ENCODE measurements at regions not wholly inside any gene's neighbourhood (a gene's known extent, or its start where the extent isn't known, plus 50 kb on each side); places are given as distances from the start of the nearest gene placed in this dataset.
A peak's percentile ranks its signal among the peaks of the same experiment; 100 is the strongest.

- FAIRE-seq = peak; percentile 68
- POLR2A ChIA-PET = no interaction called here
- TF ChIP-seq ZFP36 (IDR thresholded peaks at IDR 0.05; ENCODE audit: borderline replicate concordance, partially characterized antibody) (no peak), ZNF302 (CRISPR knock-in tag; IDR thresholded peaks at IDR 0.05) (no peak), PBX3 (IDR thresholded peaks at IDR 0.05) (no peak), RARB (CRISPR knock-in tag; IDR thresholded peaks at IDR 0.05) (no peak), KDM1A (IDR thresholded peaks at IDR 0.05; ENCODE audit: low read depth) (no peak), RCOR1 (IDR thresholded peaks at IDR 0.05; ENCODE audit: low read depth, low read length) (no peak), CBX8 (IDR thresholded peaks at IDR 0.05) (no peak), CEBPB (IDR thresholded peaks at IDR 0.05) (no peak), EHF (CRISPR knock-in tag; IDR thresholded peaks at IDR 0.05) (no peak), FOSB (CRISPR knock-in tag; IDR thresholded peaks at IDR 0.05) (no peak), CHD2 (IDR thresholded peaks at IDR 0.05; ENCODE audit: low read length, partially characterized antibody) (no peak), HDAC2 (IDR thresholded peaks at IDR 0.05) (no peak), NR3C1 (IDR thresholded peaks at IDR 0.05) (no peak), MYC (IDR thresholded peaks at IDR 0.05; ENCODE audit: borderline replicate concordance, low read length) (no peak)
Measured at GRCh38 chr5:40206030-40206429, 473.7 kb upstream of the PTGER4 start.

GRCh38 chr5:40204144-40204543, 475.6 kb upstream of the PTGER4 start:
- H3K4me2 ChIP-seq = no peak overlapping the region
- FAIRE-seq (no peak), ATAC-seq (no peak), DNase-seq (ENCODE audit: low read depth in 1 of 2, low spot score in 1 of 2) (no peak)
- ChIA-PET POLR2A (no interaction called here), CTCF (interaction anchor here (0.6 kb wide), 2 partner anchors 160 to 583 kb away, joined by 3 to 4 read pairs; no protein-coding TSS in a partner anchor)
- no peaks in the 10 kb centered on the region for H3K9me3 ChIP-seq
- H3K27ac ChIP-seq = no peak overlapping the region
- H3K4me1 ChIP-seq = no peaks in the 10 kb centered on the region
- H3K4me3 ChIP-seq = no peak overlapping the region
- no peak for TF ChIP-seq ATOH8 (CRISPR knock-in tag; IDR thresholded peaks at IDR 0.05; ENCODE audit: low read depth)
- no peak for TF ChIP-seq KDM5A (IDR thresholded peaks at IDR 0.05)
- TF ChIP-seq GATA3 (IDR thresholded peaks at IDR 0.05; ENCODE audit: borderline replicate concordance) = no peak
- no peak for TF ChIP-seq E2F6 (IDR thresholded peaks at IDR 0.05; ENCODE audit: borderline replicate concordance, low read depth)
- TF ChIP-seq ZNF302 (CRISPR knock-in tag; IDR thresholded peaks at IDR 0.05) = no peak
- TF ChIP-seq FOXS1 (CRISPR knock-in tag; IDR thresholded peaks at IDR 0.05) = no peak
- TF ChIP-seq USF2 (IDR thresholded peaks at IDR 0.05) = no peak

More at GRCh38 chr5:40206030-40206429, 473.7 kb upstream of the PTGER4 start:
- Histone ChIP-seq H3K27ac (no peak overlapping the region), H3K4me1 (no peaks in the 10 kb centered on the region), H3K9me3 (no peaks in the 10 kb centered on the region), H3K4me2 (no peak overlapping the region), H3K4me3 (no peak overlapping the region)
- WGBS (ENCODE audit: missing lambda C conversion rate) = 62% methylated on average over 2 of the region's 2 CpGs
- DNase-seq (ENCODE audit: low read depth in 1 of 2, low spot score in 1 of 2) (no peak), ATAC-seq (no peak)
- CTCF ChIA-PET = interaction anchor here (1.1 kb wide), 1 partner anchor 28 kb away, joined by 3 read pairs; no protein-coding TSS in a partner anchor

- ATAC-seq (no peak), DNase-seq (ENCODE audit: low read depth in 1 of 2, low spot score in 1 of 2) (no peak), FAIRE-seq (no peak)
- Histone ChIP-seq H3K27ac (no peak overlapping the region), H3K9me3 (no peaks in the 10 kb centered on the region), H3K4me1 (no peaks in the 10 kb centered on the region), H3K4me2 (no peak overlapping the region), H3K4me3 (no peak overlapping the region)
- POLR2A ChIA-PET = no interaction called here
- CTCF ChIA-PET = interaction anchor here (2.5 kb wide), 1 partner anchor 11 kb away, joined by 7 read pairs; no protein-coding TSS in a partner anchor
- TF ChIP-seq MAX (IDR thresholded peaks at IDR 0.05) = no peak
Measured at GRCh38 chr5:40202814-40203440, 476.8 kb upstream of the PTGER4 start.
